ENCODE measurements at regions not wholly inside any gene's neighbourhood (a gene's known extent, or its start where the extent isn't known, plus 50 kb on each side); places are given as distances from the start of the nearest gene placed in this dataset.

- DNase-seq: no peak
Observed at GRCh38 chr11:96614101-96614500, 224.3 kb downstream of the JRKL start.

GRCh38 chr11:96614846-96615245 lies 225.0 kb downstream of the JRKL start:
- DNase-seq: no peak

- no peak for DNase-seq
Observed at GRCh38 chr11:96620464-96621044, 230.7 kb downstream of the JRKL start.

GRCh38 chr11:96621161-96621560 lies 231.3 kb downstream of the JRKL start:
- no peak for DNase-seq

- no peak for DNase-seq
Observed at GRCh38 chr11:96622026-96622634, 232.3 kb downstream of the JRKL start.

GRCh38 chr11:96624126-96624525 lies 234.3 kb downstream of the JRKL start:
- DNase-seq: no peak

- no peak for DNase-seq
Observed at GRCh38 chr11:96627376-96627775, 237.6 kb downstream of the JRKL start.

- DNase-seq: no peak
Observed at GRCh38 chr11:96635655-96636054, 245.8 kb downstream of the JRKL start.

- no peak for DNase-seq
Observed at GRCh38 chr11:96641261-96641660, 251.4 kb downstream of the JRKL start.

- no peak for DNase-seq
Observed at GRCh38 chr11:96642583-96642982, 252.8 kb downstream of the JRKL start.

GRCh38 chr11:96643173-96643572 lies 253.4 kb downstream of the JRKL start:
- no peak for DNase-seq

GRCh38 chr11:96647621-96648020 lies 257.8 kb downstream of the JRKL start:
- no peak for DNase-seq

- DNase-seq: peak; percentile 29
Observed at GRCh38 chr11:96648991-96649390, 259.2 kb downstream of the JRKL start.

- DNase-seq: no peak
Observed at GRCh38 chr11:96652516-96652915, 262.7 kb downstream of the JRKL start.

GRCh38 chr11:96655474-96655873 lies 265.7 kb downstream of the JRKL start:
- DNase-seq: no peak

- no peak for DNase-seq
Observed at GRCh38 chr11:96658436-96658835, 268.6 kb downstream of the JRKL start.

- DNase-seq: no peak
Observed at GRCh38 chr11:96664110-96664509, 274.3 kb downstream of the JRKL start.

- peak; percentile 7 for DNase-seq
Observed at GRCh38 chr11:96680211-96681018, 290.6 kb downstream of the JRKL start.

GRCh38 chr11:96681019-96681716 lies 291.4 kb downstream of the JRKL start:
- no peak for DNase-seq

- no peak for DNase-seq
Observed at GRCh38 chr11:96694338-96694737, 304.5 kb downstream of the JRKL start.

- DNase-seq: no peak
Observed at GRCh38 chr11:96696731-96697130, 306.9 kb downstream of the JRKL start.

- DNase-seq: no peak
Observed at GRCh38 chr11:96697466-96697865, 307.7 kb downstream of the JRKL start.

- no peak for DNase-seq
Observed at GRCh38 chr11:96704847-96705246, 315.0 kb downstream of the JRKL start.

All from renal pelvis (tissue), 1 donor.